Loucy (cell line): ENCODE measurements at regions not wholly inside any gene's neighbourhood (a gene's known extent, or its start where the extent isn't known, plus 50 kb on each side); places are given as distances from the start of the nearest gene placed in this dataset.
"Not testable (repeated sequence)": the region's sequence is repeated elsewhere in the genome, so short reads cannot be mapped to it uniquely, and the experiment has no call there.

Source experiments
- EZH2phosphoT487 ChIP-seq: fragments of 200-600 bp; IDR thresholded peaks from 2 replicates; pipeline ENCODE4 v1.6.1; 2018; ENCODE audit warnings: antibody characterized with exemption, mild to moderate bottlenecking, moderate library complexity, borderline replicate concordance
- TF ChIP-seq, protein P1 (sequence below): fragments of 200-600 bp; sonication (generic); conservative IDR thresholded peaks from 2 replicates; pipeline ENCODE4 v1.5.1; 2014; ENCODE audit warnings: mild to moderate bottlenecking, antibody characterized with exemption, low read length

DNA sequence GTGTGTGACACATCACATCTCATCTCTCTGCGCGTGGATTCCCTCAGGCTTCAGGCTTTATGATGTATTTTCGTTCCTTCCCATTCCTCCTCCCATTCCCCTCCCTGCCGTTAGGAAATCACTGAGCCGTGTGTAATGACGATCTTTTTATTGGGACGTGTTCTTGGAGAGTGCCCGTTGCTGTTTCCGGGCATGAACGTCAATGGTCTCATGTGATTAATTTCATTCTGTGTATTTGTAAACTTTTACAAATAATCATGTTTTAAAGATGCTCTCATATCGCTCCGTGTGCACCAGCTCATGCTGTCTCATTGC lies 271.3 kb downstream of the ADGRD1 start:
- TF ChIP-seq, protein P1, sequence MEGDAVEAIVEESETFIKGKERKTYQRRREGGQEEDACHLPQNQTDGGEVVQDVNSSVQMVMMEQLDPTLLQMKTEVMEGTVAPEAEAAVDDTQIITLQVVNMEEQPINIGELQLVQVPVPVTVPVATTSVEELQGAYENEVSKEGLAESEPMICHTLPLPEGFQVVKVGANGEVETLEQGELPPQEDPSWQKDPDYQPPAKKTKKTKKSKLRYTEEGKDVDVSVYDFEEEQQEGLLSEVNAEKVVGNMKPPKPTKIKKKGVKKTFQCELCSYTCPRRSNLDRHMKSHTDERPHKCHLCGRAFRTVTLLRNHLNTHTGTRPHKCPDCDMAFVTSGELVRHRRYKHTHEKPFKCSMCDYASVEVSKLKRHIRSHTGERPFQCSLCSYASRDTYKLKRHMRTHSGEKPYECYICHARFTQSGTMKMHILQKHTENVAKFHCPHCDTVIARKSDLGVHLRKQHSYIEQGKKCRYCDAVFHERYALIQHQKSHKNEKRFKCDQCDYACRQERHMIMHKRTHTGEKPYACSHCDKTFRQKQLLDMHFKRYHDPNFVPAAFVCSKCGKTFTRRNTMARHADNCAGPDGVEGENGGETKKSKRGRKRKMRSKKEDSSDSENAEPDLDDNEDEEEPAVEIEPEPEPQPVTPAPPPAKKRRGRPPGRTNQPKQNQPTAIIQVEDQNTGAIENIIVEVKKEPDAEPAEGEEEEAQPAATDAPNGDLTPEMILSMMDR: not testable (repeated sequence)
- TF ChIP-seq EZH2phosphoT487: not testable (repeated sequence)
